Ishikawa (cell line): ENCODE measurements at regions not wholly inside any gene's neighbourhood (a gene's known extent, or its start where the extent isn't known, plus 50 kb on each side); places are given as distances from the start of the nearest gene placed in this dataset.

ENCODE experiments used
- CEBPB ChIP-seq: IDR thresholded peaks from 2 replicates; pipeline ENCODE4 v1.6.1; 2012
- CREB1 ChIP-seq: IDR thresholded peaks from 2 replicates; pipeline ENCODE4 v1.6.1; 2012; ENCODE audit warnings: low read depth
- EGR1 ChIP-seq: IDR thresholded peaks from 2 replicates; pipeline ENCODE4 v1.6.1; 2012
- EP300 ChIP-seq: IDR thresholded peaks from 2 replicates; pipeline ENCODE4 v1.6.1; 2012; ENCODE audit warnings: borderline replicate concordance
- FOXM1 ChIP-seq: IDR thresholded peaks from 2 replicates; pipeline ENCODE4 v1.6.1; 2012; ENCODE audit warnings: low read depth, borderline replicate concordance
- MAX ChIP-seq: IDR thresholded peaks from 2 replicates; pipeline ENCODE4 v1.6.1; 2012
- NFIC ChIP-seq: IDR thresholded peaks from 2 replicates; pipeline ENCODE4 v1.6.1; 2012
- RAD21 ChIP-seq: IDR thresholded peaks from 2 replicates; pipeline ENCODE4 v1.6.1; 2012; ENCODE audit warnings: low read depth
- REST ChIP-seq: IDR thresholded peaks from 2 replicates; pipeline ENCODE4 v1.6.1; 2012; ENCODE audit warnings: low read depth, mild to moderate bottlenecking
- TAF1 ChIP-seq: IDR thresholded peaks from 2 replicates; pipeline ENCODE4 v1.6.1; 2012; ENCODE audit warnings: low read depth, mild to moderate bottlenecking
- TEAD4 ChIP-seq: IDR thresholded peaks from 2 replicates; pipeline ENCODE4 v1.6.1; 2012
- USF1 ChIP-seq: IDR thresholded peaks from 2 replicates; pipeline ENCODE4 v1.6.1; 2012
- YY1 ChIP-seq: IDR thresholded peaks from 2 replicates; pipeline ENCODE4 v1.6.1; 2012; ENCODE audit warnings: low read depth
- ZBTB7A ChIP-seq: IDR thresholded peaks from 2 replicates; pipeline ENCODE4 v1.6.1; 2012; ENCODE audit warnings: low read depth

- no peak for TF ChIP-seq TAF1
- TF ChIP-seq REST: no peak
- no peak for TF ChIP-seq EP300
- no peak for TF ChIP-seq CEBPB
- no peak for TF ChIP-seq FOXM1
- no peak for TF ChIP-seq EGR1
- TF ChIP-seq RAD21: no peak
- TF ChIP-seq CREB1: no peak
Observed at GRCh38 chr15:35680951-35681350, 135.0 kb upstream of the DPH6 start.

- TF ChIP-seq TEAD4: no peak
- TF ChIP-seq YY1: no peak
- TF ChIP-seq MAX: no peak
- no peak for TF ChIP-seq REST
- TF ChIP-seq RAD21: no peak
- no peak for TF ChIP-seq TAF1
- TF ChIP-seq EGR1: no peak
- no peak for TF ChIP-seq USF1
- no peak for TF ChIP-seq CEBPB
Observed at GRCh38 chr15:35686347-35686746, 140.4 kb upstream of the DPH6 start.

GRCh38 chr15:35689266-35689665 lies 143.3 kb upstream of the DPH6 start:
- no peak for TF ChIP-seq NFIC
- TF ChIP-seq ZBTB7A: no peak
- TF ChIP-seq FOXM1: no peak

- TF ChIP-seq FOXM1: no peak
- TF ChIP-seq RAD21: no peak
- no peak for TF ChIP-seq CREB1
- TF ChIP-seq YY1: no peak
- TF ChIP-seq ZBTB7A: no peak
- TF ChIP-seq CEBPB: no peak
Observed at GRCh38 chr15:35690089-35690488, 144.1 kb upstream of the DPH6 start.

GRCh38 chr15:35690698-35691116 lies 144.7 kb upstream of the DPH6 start:
- TF ChIP-seq FOXM1: no peak
- TF ChIP-seq TAF1: no peak
- no peak for TF ChIP-seq TEAD4
- TF ChIP-seq CEBPB: no peak
- TF ChIP-seq USF1: no peak
- no peak for TF ChIP-seq YY1

GRCh38 chr15:35691173-35691761 lies 145.3 kb upstream of the DPH6 start:
- TF ChIP-seq TAF1: no peak
- no peak for TF ChIP-seq RAD21
- no peak for TF ChIP-seq CREB1
- no peak for TF ChIP-seq REST
- no peak for TF ChIP-seq NFIC
